ENCODE measurements at regions not wholly inside any gene's neighbourhood (a gene's known extent, or its start where the extent isn't known, plus 50 kb on each side); places are given as distances from the start of the nearest gene placed in this dataset.

- DNase-seq = no peak
These were observed 143.4 kb upstream of the DSCAM start for GRCh38 chr21:40990366-40990765.

- DNase-seq = no peak
These were observed 150.9 kb upstream of the DSCAM start for GRCh38 chr21:40997831-40998230.

GRCh38 chr21:41000838-41001237 lies 153.9 kb upstream of the DSCAM start:
- no peak for DNase-seq

GRCh38 chr21:41006636-41007035 lies 159.7 kb upstream of the DSCAM start:
- no peak for DNase-seq

GRCh38 chr21:41008351-41008750 lies 159.6 kb upstream of the BACE2 start:
- DNase-seq = no peak

GRCh38 chr21:41008974-41009373 lies 159.0 kb upstream of the BACE2 start:
- DNase-seq = peak; percentile 42

- DNase-seq = peak; percentile 89
These were observed 158.4 kb upstream of the BACE2 start for GRCh38 chr21:41009398-41010100.

- DNase-seq = no peak
These were observed 157.9 kb upstream of the BACE2 start for GRCh38 chr21:41010101-41010435.

- DNase-seq = no peak
These were observed 156.7 kb upstream of the BACE2 start for GRCh38 chr21:41011098-41011731.

GRCh38 chr21:41011951-41012366 lies 156.0 kb upstream of the BACE2 start:
- no peak for DNase-seq

GRCh38 chr21:41012425-41012824 lies 155.5 kb upstream of the BACE2 start:
- no peak for DNase-seq

GRCh38 chr21:41016472-41016871 lies 151.5 kb upstream of the BACE2 start:
- DNase-seq = peak; percentile 99

GRCh38 chr21:41018431-41018830 lies 149.5 kb upstream of the BACE2 start:
- DNase-seq = no peak

GRCh38 chr21:41023936-41024335 lies 144.0 kb upstream of the BACE2 start:
- DNase-seq = no peak

GRCh38 chr21:41024341-41024740 lies 143.6 kb upstream of the BACE2 start:
- no peak for DNase-seq

GRCh38 chr21:41024746-41025254 lies 143.2 kb upstream of the BACE2 start:
- DNase-seq = no peak

GRCh38 chr21:41029571-41029970 lies 138.4 kb upstream of the BACE2 start:
- no peak for DNase-seq

GRCh38 chr21:41031701-41032220 lies 136.2 kb upstream of the BACE2 start:
- no peak for DNase-seq

GRCh38 chr21:41032541-41032940 lies 135.4 kb upstream of the BACE2 start:
- DNase-seq = no peak

GRCh38 chr21:41037212-41037611 lies 130.7 kb upstream of the BACE2 start:
- no peak for DNase-seq

- no peak for DNase-seq
These were observed 130.0 kb upstream of the BACE2 start for GRCh38 chr21:41037936-41038335.

GRCh38 chr21:41043014-41043413 lies 124.9 kb upstream of the BACE2 start:
- no peak for DNase-seq

- DNase-seq = peak; percentile 71
These were observed 122.3 kb upstream of the BACE2 start for GRCh38 chr21:41045534-41046268.

GRCh38 chr21:41048145-41048544 lies 119.8 kb upstream of the BACE2 start:
- no peak for DNase-seq

Measured in NCI-H2029 treated with DMSO at 0.1 percent for 48 hours (cell line).